Esophagus squamous epithelium (tissue), 4 donors: ENCODE measurements at regions not wholly inside any gene's neighbourhood (a gene's known extent, or its start where the extent isn't known, plus 50 kb on each side); places are given as distances from the start of the nearest gene placed in this dataset.

ENCODE experiments used
- POLR2A ChIP-seq, 4 donors: fragments of 450-650 bp; IDR thresholded peaks; one replicate each; pipeline ENCODE4 v1.6.1; 2017; ENCODE audit warnings: antibody characterized with exemption in 4 of 4, mild to moderate bottlenecking in 4 of 4, moderate library complexity in 3 of 4
- TF ChIP-seq, protein P1 (sequence below), 6 experiments: fragments of 450-650 bp in 4 of 6; fragments of 200-600 bp in 2 of 6; sonication (generic) in 2 of 6; IDR thresholded peaks; one replicate each; pipeline ENCODE4 v1.5.1; 2016 to 2019; ENCODE audit warnings: antibody characterized with exemption in 6 of 6, mild to moderate bottlenecking in 4 of 6, moderate library complexity in 4 of 6

DNA sequence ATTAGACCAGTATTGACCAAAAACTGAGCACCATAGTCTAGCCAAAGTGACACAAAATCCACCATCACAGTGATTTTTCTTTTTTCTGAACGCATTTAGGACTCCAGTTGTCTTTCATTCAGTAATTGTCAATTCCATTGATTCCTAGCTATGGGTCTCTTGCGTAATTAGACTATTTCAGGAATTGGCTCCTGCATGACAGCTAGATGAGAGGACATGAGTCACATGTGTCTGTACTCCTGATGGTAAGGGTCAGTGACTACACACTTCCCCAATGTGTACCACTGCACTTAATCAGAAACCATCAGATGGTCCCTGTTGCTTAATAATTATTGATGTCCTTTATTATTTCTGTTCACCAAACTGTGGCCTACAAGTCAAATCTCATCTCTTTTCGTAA is 469.5 kb downstream of the POM121L12 start:
- TF ChIP-seq, protein P1, sequence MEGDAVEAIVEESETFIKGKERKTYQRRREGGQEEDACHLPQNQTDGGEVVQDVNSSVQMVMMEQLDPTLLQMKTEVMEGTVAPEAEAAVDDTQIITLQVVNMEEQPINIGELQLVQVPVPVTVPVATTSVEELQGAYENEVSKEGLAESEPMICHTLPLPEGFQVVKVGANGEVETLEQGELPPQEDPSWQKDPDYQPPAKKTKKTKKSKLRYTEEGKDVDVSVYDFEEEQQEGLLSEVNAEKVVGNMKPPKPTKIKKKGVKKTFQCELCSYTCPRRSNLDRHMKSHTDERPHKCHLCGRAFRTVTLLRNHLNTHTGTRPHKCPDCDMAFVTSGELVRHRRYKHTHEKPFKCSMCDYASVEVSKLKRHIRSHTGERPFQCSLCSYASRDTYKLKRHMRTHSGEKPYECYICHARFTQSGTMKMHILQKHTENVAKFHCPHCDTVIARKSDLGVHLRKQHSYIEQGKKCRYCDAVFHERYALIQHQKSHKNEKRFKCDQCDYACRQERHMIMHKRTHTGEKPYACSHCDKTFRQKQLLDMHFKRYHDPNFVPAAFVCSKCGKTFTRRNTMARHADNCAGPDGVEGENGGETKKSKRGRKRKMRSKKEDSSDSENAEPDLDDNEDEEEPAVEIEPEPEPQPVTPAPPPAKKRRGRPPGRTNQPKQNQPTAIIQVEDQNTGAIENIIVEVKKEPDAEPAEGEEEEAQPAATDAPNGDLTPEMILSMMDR (IDR thresholded peaks at IDR 0.05), result no peak
- TF ChIP-seq POLR2A (IDR thresholded peaks at IDR 0.05), result no peak
